Stimulated activated naive CD4-positive, alpha-beta T cell (primary cell): ENCODE measurements at regions not wholly inside any gene's neighbourhood (a gene's known extent, or its start where the extent isn't known, plus 50 kb on each side); places are given as distances from the start of the nearest gene placed in this dataset.

Source experiments
- DNase-seq, 6 experiments: peaks; one replicate each; lab custom pipeline; 2025; lab: John Stamatoyannopoulos, UW

DNA sequence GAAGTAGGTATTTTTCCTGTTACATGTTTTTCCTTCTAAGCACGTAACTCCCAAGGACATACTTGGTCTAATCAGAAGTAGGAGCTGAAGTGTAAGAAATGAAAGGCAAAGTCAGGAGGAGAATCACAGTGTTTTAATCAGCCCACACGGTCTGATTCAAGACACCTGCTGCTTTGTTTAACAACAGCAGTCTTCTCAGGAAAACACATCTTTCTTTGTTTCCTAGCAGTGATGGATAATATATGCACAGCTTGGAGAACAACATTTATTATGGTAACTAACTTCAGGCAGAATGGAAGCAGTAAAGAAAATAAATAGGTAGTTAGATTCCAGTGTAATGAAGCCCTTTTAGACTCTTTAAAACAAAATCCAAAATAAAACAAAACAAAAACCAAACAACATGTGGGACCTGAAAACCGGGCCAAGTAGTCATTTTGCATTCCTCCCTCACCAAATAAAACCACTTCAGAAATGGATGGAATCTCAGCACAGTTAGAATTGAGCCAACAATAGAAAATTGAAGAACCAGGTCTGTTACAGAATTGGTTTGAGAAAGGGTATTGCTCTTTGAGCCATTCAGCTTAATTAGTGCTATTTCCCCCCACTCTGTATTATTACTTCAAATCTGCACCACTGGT is 61.1 kb upstream of the UGP2 start:
- DNase-seq = no peak

DNA sequence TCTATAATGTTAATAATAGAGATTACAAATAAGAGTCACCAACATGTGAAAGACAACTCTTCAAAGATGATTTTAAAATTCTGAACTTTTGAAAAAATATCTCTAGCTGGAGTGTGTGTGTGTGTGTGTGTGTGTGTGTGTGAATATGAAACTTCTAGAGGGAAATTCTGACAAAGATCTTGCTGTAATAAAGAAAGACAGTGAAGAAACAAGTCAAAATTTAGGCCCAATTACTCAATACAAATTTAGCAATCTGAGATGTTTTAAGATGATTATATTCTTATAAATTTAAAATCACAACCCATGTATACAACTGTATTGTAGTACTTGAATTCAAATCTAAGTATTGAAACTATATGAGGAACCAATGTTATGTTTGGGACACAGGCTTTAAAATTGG is 57.2 kb upstream of the UGP2 start:
- no peak for DNase-seq

DNA sequence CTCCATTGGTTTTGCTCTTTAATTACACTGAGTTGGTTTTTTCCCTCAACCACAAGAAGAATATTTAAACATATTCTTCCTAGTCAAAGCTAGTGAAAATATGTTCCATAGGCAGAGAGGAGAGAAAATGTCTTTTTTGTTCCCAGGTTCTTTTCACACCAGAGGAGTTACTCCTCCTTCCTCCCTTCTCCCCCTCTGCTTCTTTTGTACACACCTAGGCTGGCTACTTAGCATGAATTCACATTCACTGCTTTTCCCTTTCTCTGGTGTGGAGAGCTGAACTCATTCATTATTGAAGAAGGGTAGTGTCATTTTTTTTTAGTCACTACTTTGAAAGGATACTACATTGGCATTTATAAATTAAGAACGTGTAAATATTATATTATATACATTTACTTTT is 56.6 kb upstream of the UGP2 start:
- no peak for DNase-seq

DNA sequence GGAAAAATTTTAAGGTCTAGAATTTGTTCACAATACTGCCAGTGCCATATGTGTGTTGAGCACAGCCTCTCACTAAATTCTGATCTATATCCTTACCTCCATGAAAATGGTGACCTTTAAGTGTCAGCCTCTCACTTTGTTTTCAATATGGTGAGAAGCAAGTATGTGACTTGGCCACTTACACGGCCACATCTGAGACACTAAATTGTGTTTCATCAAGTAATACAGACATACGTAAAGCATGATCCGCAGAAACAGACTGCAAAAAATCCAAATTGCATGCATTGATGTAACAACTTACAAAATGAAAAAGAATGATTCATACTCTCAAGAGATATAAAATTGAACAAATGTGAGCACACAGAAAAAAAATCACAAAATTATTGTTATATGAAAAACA is 55.2 kb upstream of the UGP2 start:
- DNase-seq = no peak

DNA sequence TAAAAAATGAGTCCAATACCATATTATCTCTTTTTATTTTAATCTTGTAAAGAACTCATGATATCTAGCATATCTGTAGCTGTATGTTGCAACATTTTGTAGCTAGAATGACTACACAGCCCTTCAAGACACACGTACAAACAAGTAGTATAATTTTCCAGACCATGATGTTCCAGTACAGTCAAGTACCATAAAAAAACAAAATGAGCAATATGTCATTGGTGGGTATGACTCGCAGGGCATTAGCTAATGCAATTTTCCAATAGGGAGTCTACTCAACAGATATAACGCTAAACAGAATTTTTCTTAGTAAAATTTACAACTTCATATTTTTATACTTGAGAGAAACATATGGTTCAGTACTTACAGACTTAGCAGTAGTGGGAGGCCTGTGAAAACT is 53.6 kb upstream of the UGP2 start:
- no peak for DNase-seq

DNA sequence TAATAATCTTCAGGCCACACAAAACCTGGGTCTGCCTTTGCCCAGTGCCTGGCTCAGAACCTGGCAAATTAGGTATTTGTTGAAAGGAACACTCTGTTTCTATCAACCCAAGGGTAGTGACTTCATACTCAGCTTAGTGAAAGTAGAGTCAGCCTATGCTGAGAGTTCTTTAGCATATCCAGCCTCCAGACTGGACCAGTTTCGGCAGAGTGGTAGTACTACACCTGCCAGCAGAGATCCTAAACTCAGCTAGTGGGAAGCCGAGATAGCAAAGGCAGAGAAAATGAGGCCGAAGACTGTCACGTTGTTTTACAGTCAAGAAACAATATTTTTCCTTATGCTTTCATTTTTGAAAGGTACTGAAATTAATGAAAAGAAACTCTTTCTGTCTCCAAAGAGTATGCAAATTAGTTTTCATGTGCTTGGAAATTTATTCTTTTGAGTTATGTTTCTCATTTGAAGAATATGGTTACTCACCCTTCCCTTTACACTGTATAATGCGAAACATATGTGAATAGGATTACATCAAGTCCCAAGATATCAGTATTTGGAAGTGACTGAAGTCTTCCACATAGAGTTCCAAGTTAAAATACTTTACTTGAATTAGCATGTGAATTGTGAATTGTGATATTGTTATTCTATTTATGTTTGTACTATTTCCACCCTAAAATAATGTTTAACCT is 52.2 kb upstream of the UGP2 start:
- no peak for DNase-seq

DNA sequence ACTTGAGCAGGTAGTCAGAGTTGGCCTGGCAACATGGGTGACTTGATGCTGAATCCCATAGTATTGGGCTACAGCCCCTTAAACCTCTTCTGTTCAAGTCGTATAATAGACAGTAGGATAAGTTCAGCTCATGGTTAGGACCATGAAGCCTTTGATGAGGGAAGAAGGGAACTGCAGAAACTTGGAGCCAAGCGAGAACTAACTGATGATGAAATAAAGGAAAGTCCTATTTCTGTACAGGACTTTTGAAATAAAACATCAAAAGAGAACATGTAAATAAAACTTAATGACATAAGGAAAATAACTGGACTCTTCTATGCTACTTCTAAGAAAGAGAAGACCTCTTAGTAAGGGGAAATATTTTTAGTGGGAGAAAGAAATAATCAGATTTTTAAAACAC is 51.2 kb upstream of the UGP2 start:
- DNase-seq = no peak

DNA sequence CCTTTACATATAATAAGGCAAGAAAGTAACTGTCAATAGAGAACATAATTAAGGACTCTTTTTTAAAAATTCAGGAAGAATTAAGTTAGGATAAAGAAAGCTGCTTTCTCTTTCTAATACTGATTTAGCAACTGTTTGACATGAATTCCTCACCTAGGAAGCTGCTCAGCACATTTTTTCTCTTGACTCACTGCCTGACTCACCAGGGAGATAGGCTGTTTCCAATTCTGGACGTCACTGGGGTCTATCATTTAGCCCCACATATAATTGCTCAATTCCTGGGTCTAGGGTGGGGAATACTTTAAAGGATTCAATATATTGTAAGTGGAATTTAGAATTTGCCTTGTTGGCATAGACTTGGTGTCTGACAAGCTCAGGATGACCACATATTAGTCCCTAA is 50.8 kb upstream of the UGP2 start:
- DNase-seq = no peak

DNA sequence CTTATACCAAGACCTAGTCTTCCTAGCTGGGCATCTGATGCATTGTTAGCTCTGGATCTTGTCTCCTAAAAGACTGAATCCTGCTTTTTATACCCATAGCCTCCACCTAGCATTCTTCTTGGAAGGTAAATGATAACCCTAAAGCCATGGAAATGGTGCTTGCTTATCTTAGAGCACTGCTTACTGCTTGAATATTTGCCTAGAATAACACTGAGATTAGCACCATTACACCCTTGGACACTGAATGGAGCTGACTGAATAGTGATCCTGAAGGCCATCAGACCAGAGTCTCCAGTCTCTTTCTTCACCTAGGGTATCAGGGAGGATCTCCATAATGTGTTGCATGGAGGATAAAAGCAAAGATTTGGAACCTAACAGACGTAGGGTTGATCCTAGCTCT is 50.3 kb upstream of the UGP2 start:
- no peak for DNase-seq
